ENCODE measurements at regions not wholly inside any gene's neighbourhood (a gene's known extent, or its start where the extent isn't known, plus 50 kb on each side); places are given as distances from the start of the nearest gene placed in this dataset.

GRCh38 chr3:168625477-168625876, 529.8 kb upstream of the GOLIM4 start:
- TF ChIP-seq CTCF (IDR thresholded peaks at IDR 0.05; ENCODE audit: low read length): no peak
- no peak for TF ChIP-seq EZH2 (IDR thresholded peaks at IDR 0.05; ENCODE audit: borderline replicate concordance, low read length)
